ENCODE measurements at regions not wholly inside any gene's neighbourhood (a gene's known extent, or its start where the extent isn't known, plus 50 kb on each side); places are given as distances from the start of the nearest gene placed in this dataset.
"Not testable (repeated sequence)": the region's sequence is repeated elsewhere in the genome, so short reads cannot be mapped to it uniquely, and the experiment has no call there.

- H3K4me1 Mint-ChIP-seq, result peaks cover 34% of the 10 kb centered on the region
- H3K9me3 Mint-ChIP-seq, result peaks cover 3% of the 10 kb centered on the region
- H3K4me3 Mint-ChIP-seq, result no peak overlapping the region
- H3K27ac Mint-ChIP-seq (ENCODE audit: unreplicated experiment), result no peak overlapping the region
- TF ChIP-seq CTCF (conservative IDR thresholded peaks at IDR 0.05), result no peak
- no peaks in the 10 kb centered on the region for H3K27me3 Mint-ChIP-seq (ENCODE audit: low read depth)
- no peak for DNase-seq (ENCODE audit: low read depth, low spot score)
- H3K36me3 Mint-ChIP-seq (ENCODE audit: low read depth), result peaks cover 2% of the 10 kb centered on the region
Measured at GRCh38 chr7:156576216-156577058, 64.1 kb upstream of the RNF32 start.

DNA sequence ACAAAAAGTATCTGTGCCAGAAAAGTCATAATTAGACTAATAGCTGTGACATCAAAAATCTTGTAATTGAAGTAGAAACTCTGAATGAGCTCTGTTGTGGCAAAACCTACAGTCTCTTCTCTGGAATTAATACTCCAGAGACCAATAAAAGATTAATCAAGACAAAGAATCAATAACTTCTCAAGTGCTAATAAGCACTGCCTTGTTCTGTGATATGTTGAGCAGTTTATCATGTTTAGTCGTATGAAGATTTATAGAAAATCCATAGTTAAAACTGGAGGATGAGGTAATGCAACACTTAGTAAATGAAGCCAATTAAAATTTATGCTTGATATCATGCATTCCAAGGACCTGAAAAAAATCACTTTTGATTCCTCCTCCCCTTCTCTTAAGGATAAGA is 72.3 kb upstream of the RNF32 start:
- Mint-ChIP-seq H3K4me1 (no peaks in the 10 kb centered on the region), H3K36me3 (ENCODE audit: low read depth) (peaks cover 12% of the 10 kb centered on the region), H3K27me3 (ENCODE audit: low read depth) (no peaks in the 10 kb centered on the region), H3K9me3 (peaks cover 13% of the 10 kb centered on the region), H3K4me3 (no peak overlapping the region), H3K27ac (ENCODE audit: unreplicated experiment) (no peak overlapping the region)
- TF ChIP-seq CTCF (conservative IDR thresholded peaks at IDR 0.05), result no peak
- no peak for DNase-seq (ENCODE audit: low read depth, low spot score)

DNA sequence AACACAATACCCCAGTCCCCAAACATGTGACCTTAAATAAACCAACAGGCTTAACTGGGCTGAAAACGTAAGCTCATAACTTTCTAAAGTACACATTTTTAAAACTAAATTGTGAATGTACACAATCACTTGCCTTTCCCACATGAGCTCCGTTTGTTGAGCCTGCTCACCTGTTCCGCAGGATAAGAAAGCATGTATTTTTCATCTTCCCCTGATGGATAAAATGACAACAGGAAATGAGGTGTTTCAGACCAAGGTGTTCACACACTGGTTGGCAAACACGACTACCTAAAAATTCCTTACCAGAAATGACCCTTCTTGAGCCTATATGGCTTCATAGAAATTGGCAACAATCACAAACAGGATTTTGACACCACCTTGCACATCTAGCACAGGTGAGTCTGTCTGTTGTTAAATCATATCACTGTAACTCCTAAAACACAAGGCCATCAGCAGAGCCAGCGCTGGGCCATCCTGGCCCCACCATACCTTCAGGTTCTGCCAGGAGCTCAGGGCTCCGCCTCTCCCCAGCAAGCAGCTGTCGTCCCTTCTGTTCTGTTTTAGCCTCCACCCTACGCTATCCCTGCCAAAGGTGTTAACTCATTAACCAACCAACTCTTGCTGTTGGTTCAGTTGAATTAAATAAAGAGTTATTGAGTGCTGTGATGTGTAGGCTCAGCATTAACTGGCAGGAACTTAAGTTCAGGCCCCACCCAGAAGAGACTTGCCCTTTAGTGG is 73.6 kb upstream of the RNF32 start:
- no peak for DNase-seq (ENCODE audit: low read depth, low spot score)
- no peaks in the 10 kb centered on the region for H3K4me1 Mint-ChIP-seq
- H3K36me3 Mint-ChIP-seq (ENCODE audit: low read depth), result peaks cover 12% of the 10 kb centered on the region
- no peaks in the 10 kb centered on the region for H3K27me3 Mint-ChIP-seq (ENCODE audit: low read depth)
- H3K4me3 Mint-ChIP-seq, result no peak overlapping the region
- no peak for TF ChIP-seq CTCF (conservative IDR thresholded peaks at IDR 0.05)
- peaks cover 13% of the 10 kb centered on the region for H3K9me3 Mint-ChIP-seq
- no peak overlapping the region for H3K27ac Mint-ChIP-seq (ENCODE audit: unreplicated experiment)

- peaks cover 13% of the 10 kb centered on the region for H3K9me3 Mint-ChIP-seq
- not testable (repeated sequence) for H3K4me1 Mint-ChIP-seq; H3K27ac Mint-ChIP-seq (ENCODE audit: unreplicated experiment); H3K27me3 Mint-ChIP-seq (ENCODE audit: low read depth); H3K4me3 Mint-ChIP-seq; DNase-seq (ENCODE audit: low read depth, low spot score)
- H3K36me3 Mint-ChIP-seq (ENCODE audit: low read depth), result peaks cover 12% of the 10 kb centered on the region
Measured at GRCh38 chr7:156565002-156565401, 75.6 kb upstream of the RNF32 start.

GRCh38 chr7:156560696-156561095 is 79.9 kb upstream of the RNF32 start:
- no peak for TF ChIP-seq CTCF (conservative IDR thresholded peaks at IDR 0.05)
- H3K4me3 Mint-ChIP-seq, result no peak overlapping the region
- H3K36me3 Mint-ChIP-seq (ENCODE audit: low read depth), result peaks cover 11% of the 10 kb centered on the region
- no peak for DNase-seq (ENCODE audit: low read depth, low spot score)
- H3K27me3 Mint-ChIP-seq (ENCODE audit: low read depth), result no peaks in the 10 kb centered on the region
- H3K27ac Mint-ChIP-seq (ENCODE audit: unreplicated experiment), result no peak overlapping the region
- H3K9me3 Mint-ChIP-seq, result peaks cover 13% of the 10 kb centered on the region
- H3K4me1 Mint-ChIP-seq, result no peaks in the 10 kb centered on the region

DNA sequence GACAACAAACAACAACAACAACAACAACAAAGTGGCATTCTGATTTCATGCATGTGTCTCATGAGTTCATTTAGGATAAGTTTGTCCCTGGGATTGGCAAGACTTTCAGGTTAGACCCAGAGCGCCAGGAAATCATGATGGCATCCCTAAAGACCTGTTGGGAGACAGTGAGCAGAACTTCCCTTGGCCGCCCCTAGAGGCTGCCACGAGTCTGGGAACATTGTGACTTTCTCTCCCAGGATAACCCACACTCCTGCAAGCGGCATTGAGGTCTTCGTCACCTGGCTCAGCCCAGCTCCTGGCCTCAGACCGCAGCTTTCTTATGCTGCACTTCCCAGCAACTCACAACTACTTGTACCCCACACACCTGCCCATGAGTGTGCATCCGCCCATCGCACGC is 80.5 kb upstream of the RNF32 start:
- Mint-ChIP-seq H3K27ac (ENCODE audit: unreplicated experiment) (no peak overlapping the region), H3K36me3 (ENCODE audit: low read depth) (peaks cover 6% of the 10 kb centered on the region), H3K27me3 (ENCODE audit: low read depth) (no peaks in the 10 kb centered on the region), H3K9me3 (peaks cover 11% of the 10 kb centered on the region), H3K4me1 (no peaks in the 10 kb centered on the region), H3K4me3 (no peak overlapping the region)
- TF ChIP-seq CTCF (conservative IDR thresholded peaks at IDR 0.05), result peak; percentile 49
- DNase-seq (ENCODE audit: low read depth, low spot score), result no peak
